ENCODE measurements at regions not wholly inside any gene's neighbourhood (a gene's known extent, or its start where the extent isn't known, plus 50 kb on each side); places are given as distances from the start of the nearest gene placed in this dataset.

- DNase-seq: no peak
Observed at GRCh38 chr11:126127284-126127845, 64.7 kb upstream of the CDON start.

- no peak for DNase-seq
Observed at GRCh38 chr11:126124231-126124661, 61.6 kb upstream of the CDON start.

GRCh38 chr11:126123686-126124085 lies 61.0 kb upstream of the CDON start:
- no peak for DNase-seq

- DNase-seq: no peak
Observed at GRCh38 chr11:126122863-126123262, 60.2 kb upstream of the CDON start.

GRCh38 chr11:126121296-126121695 lies 58.6 kb upstream of the CDON start:
- DNase-seq: no peak

- DNase-seq: no peak
Observed at GRCh38 chr11:126118806-126119205, 56.1 kb upstream of the CDON start.

- DNase-seq: peak; percentile 72
Observed at GRCh38 chr11:126115816-126116331, 53.2 kb upstream of the CDON start.

GRCh38 chr11:126115127-126115495 lies 52.4 kb upstream of the CDON start:
- DNase-seq: no peak

GRCh38 chr11:126114486-126115126 lies 51.9 kb upstream of the CDON start:
- DNase-seq: no peak

GRCh38 chr11:126113963-126114362 lies 51.3 kb upstream of the CDON start:
- no peak for DNase-seq

GRCh38 chr11:126113515-126113957 lies 50.9 kb upstream of the CDON start:
- no peak for DNase-seq

GRCh38 chr11:126113012-126113411 lies 50.3 kb upstream of the CDON start:
- DNase-seq: no peak

- DNase-seq: no peak
Observed at GRCh38 chr11:126112547-126112946, 49.9 kb upstream of the CDON start.

All from NCI-H187 treated with DMSO at 0.1 percent for 48 hours (cell line).